HAP-1 (cell line): ENCODE measurements at regions not wholly inside any gene's neighbourhood (a gene's known extent, or its start where the extent isn't known, plus 50 kb on each side); places are given as distances from the start of the nearest gene placed in this dataset.

ENCODE experiments used
- DNase-seq, 2 experiments: peaks; one replicate each; pipeline ENCODE4 v3.0.0-alpha.2; 2016 to 2020; ENCODE audit warnings: low spot score in 2 of 2
- H3K27me3 ChIP-seq: fragments of 250-450 bp; sonication (Bioruptor Pico); 2 replicates; pipeline ENCODE4 v1.5.1; 2020; ENCODE audit warnings: low read depth, mild to moderate bottlenecking, moderate library complexity
- H3K36me3 ChIP-seq: fragments of 250-450 bp; sonication (Bioruptor Pico); replicated peaks from 2 replicates; pipeline ENCODE4 v1.5.1; 2020; ENCODE audit warnings: mild to moderate bottlenecking
- H3K4me1 ChIP-seq: fragments of 250-450 bp; sonication (Bioruptor Pico); 2 replicates; pipeline ENCODE4 v1.5.1; 2020; ENCODE audit warnings: mild to moderate bottlenecking
- H3K4me3 ChIP-seq: fragments of 250-450 bp; sonication (Bioruptor Pico); 2 replicates; pipeline ENCODE4 v1.5.1; 2020; ENCODE audit warnings: mild to moderate bottlenecking, moderate library complexity
- H3K9me3 ChIP-seq: fragments of 250-450 bp; sonication (Bioruptor Pico); 2 replicates; pipeline ENCODE4 v1.5.1; 2020; ENCODE audit warnings: mild to moderate bottlenecking, moderate library complexity
- in situ Hi-C: fragments of 300-500 bp; cut with MboI; formaldehyde crosslinking; loops from 3 replicates; pipeline ENCODE4 v1.14.3; 2020; ENCODE audit warnings: low sequenced_read_pairs, inconsistent platforms, mixed read lengths

DNA sequence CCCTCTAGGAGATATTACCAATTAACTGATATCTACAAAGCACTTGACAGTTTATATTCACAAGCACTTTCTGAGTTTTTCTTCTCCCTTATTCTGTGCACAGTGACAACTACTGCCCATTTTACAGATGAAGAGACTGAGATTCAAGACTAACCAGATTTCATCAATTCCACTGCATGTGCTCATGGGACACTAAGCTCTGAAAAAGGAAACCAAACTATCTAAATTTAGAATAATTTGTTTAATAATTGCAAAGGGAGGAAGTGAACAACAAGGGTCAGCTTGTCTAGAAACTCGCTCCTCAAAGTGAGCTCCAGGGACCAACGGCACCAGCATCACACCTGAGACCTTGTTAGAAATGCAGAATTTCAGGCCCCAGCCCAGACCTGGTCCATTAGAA is 50.8 kb upstream of the MYLIP start:
- Histone ChIP-seq H3K36me3 (no peaks in the 10 kb centered on the region), H3K9me3 (no peaks in the 10 kb centered on the region), H3K4me1 (peaks cover 16% of the 10 kb centered on the region), H3K27me3 (no peaks in the 10 kb centered on the region), H3K4me3 (no peak overlapping the region)
- in situ Hi-C loops, result no loop called here
- DNase-seq, result no peak

DNA sequence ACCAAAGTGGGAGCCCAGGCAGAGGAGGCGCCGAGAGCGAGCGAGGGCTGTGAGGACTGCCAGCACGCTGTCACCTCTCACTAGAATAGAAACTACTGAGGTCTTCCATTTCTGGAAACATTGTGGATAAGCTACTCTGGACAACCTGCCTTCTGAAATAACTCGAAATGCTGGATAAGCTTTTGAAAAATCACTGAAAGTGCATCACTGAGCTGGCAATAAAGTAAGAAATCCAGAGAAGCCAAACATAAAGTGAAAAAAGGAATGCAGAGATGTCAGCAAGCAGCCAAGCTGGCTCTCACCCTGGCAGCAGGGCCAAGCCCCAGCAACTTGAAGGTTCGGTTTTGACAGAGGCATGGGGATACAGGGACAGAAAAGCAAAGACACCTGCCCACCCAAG is 59.2 kb upstream of the MYLIP start:
- Histone ChIP-seq H3K27me3 (no peaks in the 10 kb centered on the region), H3K4me1 (no peaks in the 10 kb centered on the region), H3K4me3 (no peak overlapping the region), H3K36me3 (no peaks in the 10 kb centered on the region), H3K9me3 (no peaks in the 10 kb centered on the region)
- DNase-seq, result no peak
- in situ Hi-C loops, result no loop called here

GRCh38 chr6:16069222-16069621 is 59.7 kb upstream of the MYLIP start:
- no peak overlapping the region for H3K4me3 ChIP-seq
- no peak for DNase-seq
- no peaks in the 10 kb centered on the region for H3K27me3 ChIP-seq
- H3K4me1 ChIP-seq, result peaks cover 3% of the 10 kb centered on the region
- H3K36me3 ChIP-seq, result no peaks in the 10 kb centered on the region
- in situ Hi-C loops, result no loop called here
- no peaks in the 10 kb centered on the region for H3K9me3 ChIP-seq

DNA sequence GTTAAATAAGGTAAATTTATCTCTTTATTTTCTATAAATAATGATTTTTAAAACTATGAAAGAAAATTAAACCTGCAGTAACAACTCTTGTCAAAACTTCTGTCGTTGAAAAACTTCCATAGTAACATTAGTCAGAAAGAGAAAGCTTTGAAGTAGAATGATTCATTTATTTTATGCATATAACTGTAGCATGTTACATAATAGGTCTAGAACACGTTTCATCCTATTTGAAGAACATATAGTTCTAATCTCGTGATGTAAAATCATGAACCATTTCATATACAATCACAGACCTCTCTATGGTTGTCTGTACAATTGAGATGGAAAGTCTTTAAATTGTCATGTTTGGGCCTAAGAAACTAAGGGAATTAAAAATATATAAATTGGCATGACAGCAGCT is 61.3 kb upstream of the MYLIP start:
- H3K9me3 ChIP-seq, result no peaks in the 10 kb centered on the region
- H3K4me3 ChIP-seq, result no peak overlapping the region
- H3K36me3 ChIP-seq, result no peaks in the 10 kb centered on the region
- H3K27me3 ChIP-seq, result no peaks in the 10 kb centered on the region
- peaks cover 9% of the 10 kb centered on the region for H3K4me1 ChIP-seq
- DNase-seq, result no peak
- in situ Hi-C loops, result no loop called here

GRCh38 chr6:16064671-16065072 is 64.2 kb upstream of the MYLIP start:
- Histone ChIP-seq H3K9me3 (no peaks in the 10 kb centered on the region), H3K27me3 (no peaks in the 10 kb centered on the region), H3K36me3 (no peaks in the 10 kb centered on the region), H3K4me3 (no peak overlapping the region), H3K4me1 (peaks cover 9% of the 10 kb centered on the region)
- in situ Hi-C loops, result no loop called here
- DNase-seq, result peak in 1 of 2 experiments; percentile 19

- peaks cover 12% of the 10 kb centered on the region for H3K4me1 ChIP-seq
- in situ Hi-C loops, result no loop called here
- DNase-seq, result no peak
- H3K27me3 ChIP-seq, result no peaks in the 10 kb centered on the region
- no peaks in the 10 kb centered on the region for H3K9me3 ChIP-seq
- H3K4me3 ChIP-seq, result no peak overlapping the region
- no peaks in the 10 kb centered on the region for H3K36me3 ChIP-seq
Measured at GRCh38 chr6:16063580-16063979, 65.3 kb upstream of the MYLIP start.

GRCh38 chr6:16061818-16062217 is 67.1 kb upstream of the MYLIP start:
- Histone ChIP-seq H3K9me3 (no peaks in the 10 kb centered on the region), H3K4me3 (no peak overlapping the region), H3K27me3 (no peaks in the 10 kb centered on the region), H3K36me3 (no peaks in the 10 kb centered on the region), H3K4me1 (peaks cover 16% of the 10 kb centered on the region)
- no peak for DNase-seq
- in situ Hi-C loops, result no loop called here

DNA sequence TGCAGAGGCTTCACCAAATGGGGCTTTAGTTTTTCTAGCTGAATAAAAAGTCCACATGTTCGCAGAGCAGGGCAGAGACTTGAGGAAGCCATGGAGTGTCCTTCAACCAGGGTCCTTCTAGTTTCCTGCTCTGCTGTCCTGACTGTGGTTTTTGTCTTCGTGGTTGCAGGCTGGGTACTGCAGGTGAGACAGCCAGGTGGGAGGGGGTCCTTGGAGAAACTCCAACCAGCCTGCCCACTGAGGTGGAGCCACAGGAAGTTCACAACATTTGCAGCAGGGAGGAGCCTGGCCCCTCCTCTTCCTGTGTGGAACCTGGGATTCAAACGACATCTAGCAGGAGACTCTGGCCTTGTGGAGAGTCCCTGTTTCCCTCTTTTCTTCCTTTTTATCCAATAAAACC is 68.8 kb upstream of the MYLIP start:
- DNase-seq, result no peak
- Histone ChIP-seq H3K4me1 (peaks cover 26% of the 10 kb centered on the region), H3K27me3 (no peaks in the 10 kb centered on the region), H3K4me3 (no peak overlapping the region), H3K36me3 (no peaks in the 10 kb centered on the region), H3K9me3 (no peaks in the 10 kb centered on the region)
- in situ Hi-C loops, result no loop called here

GRCh38 chr6:16059496-16059895 is 69.4 kb upstream of the MYLIP start:
- Histone ChIP-seq H3K9me3 (no peaks in the 10 kb centered on the region), H3K36me3 (no peaks in the 10 kb centered on the region), H3K4me3 (no peak overlapping the region), H3K27me3 (no peaks in the 10 kb centered on the region), H3K4me1 (peaks cover 26% of the 10 kb centered on the region)
- in situ Hi-C loops, result no loop called here
- peak in 1 of 2 experiments; percentile 38 for DNase-seq

GRCh38 chr6:16058929-16059345 is 69.9 kb upstream of the MYLIP start:
- no peak for DNase-seq
- Histone ChIP-seq H3K4me1 (peaks cover 20% of the 10 kb centered on the region), H3K36me3 (no peaks in the 10 kb centered on the region), H3K9me3 (no peaks in the 10 kb centered on the region), H3K27me3 (no peaks in the 10 kb centered on the region), H3K4me3 (no peak overlapping the region)
- in situ Hi-C loops, result no loop called here

GRCh38 chr6:16058201-16058928 is 70.5 kb upstream of the MYLIP start:
- H3K4me1 ChIP-seq, result peaks cover 17% of the 10 kb centered on the region
- DNase-seq, result peak in 1 of 2 experiments; percentile 53
- no peaks in the 10 kb centered on the region for H3K36me3 ChIP-seq
- H3K9me3 ChIP-seq, result no peaks in the 10 kb centered on the region
- H3K4me3 ChIP-seq, result no peak overlapping the region
- in situ Hi-C loops, result no loop called here
- H3K27me3 ChIP-seq, result no peaks in the 10 kb centered on the region

GRCh38 chr6:16057446-16057845 is 71.4 kb upstream of the MYLIP start:
- Histone ChIP-seq H3K4me1 (peaks cover 17% of the 10 kb centered on the region), H3K27me3 (no peaks in the 10 kb centered on the region), H3K36me3 (no peaks in the 10 kb centered on the region), H3K4me3 (no peak overlapping the region), H3K9me3 (no peaks in the 10 kb centered on the region)
- no peak for DNase-seq
- in situ Hi-C loops, result no loop called here

GRCh38 chr6:16056263-16056870 is 72.5 kb upstream of the MYLIP start:
- Histone ChIP-seq H3K27me3 (no peaks in the 10 kb centered on the region), H3K36me3 (no peaks in the 10 kb centered on the region), H3K4me3 (no peak overlapping the region), H3K9me3 (no peaks in the 10 kb centered on the region), H3K4me1 (peaks cover 17% of the 10 kb centered on the region)
- DNase-seq, result no peak
- in situ Hi-C loops, result no loop called here

DNA sequence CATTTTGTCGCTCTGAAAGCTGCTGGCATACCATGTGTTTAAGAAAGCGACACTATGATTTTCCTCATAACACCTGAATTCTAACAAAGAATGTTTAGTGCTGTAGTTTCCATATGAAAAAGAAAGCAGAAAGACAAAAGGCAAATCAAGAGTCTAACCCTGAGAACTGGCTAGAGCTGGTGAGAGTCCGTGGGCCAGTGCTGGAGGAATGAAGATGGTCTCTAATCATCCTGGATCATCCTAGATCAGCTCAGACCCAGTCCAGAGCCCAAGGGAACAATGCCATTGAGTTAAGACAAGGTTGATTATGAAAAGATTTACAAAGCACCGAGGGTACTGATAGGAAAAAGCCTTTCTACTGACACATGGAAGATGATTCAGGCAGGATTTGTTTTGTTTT is 73.0 kb upstream of the MYLIP start:
- in situ Hi-C loops, result no loop called here
- Histone ChIP-seq H3K27me3 (no peaks in the 10 kb centered on the region), H3K4me1 (peaks cover 17% of the 10 kb centered on the region), H3K4me3 (no peak overlapping the region), H3K36me3 (no peaks in the 10 kb centered on the region), H3K9me3 (no peaks in the 10 kb centered on the region)
- peak; percentile 14 to 21 for DNase-seq
